ENCODE measurements at regions not wholly inside any gene's neighbourhood (a gene's known extent, or its start where the extent isn't known, plus 50 kb on each side); places are given as distances from the start of the nearest gene placed in this dataset.

DNA sequence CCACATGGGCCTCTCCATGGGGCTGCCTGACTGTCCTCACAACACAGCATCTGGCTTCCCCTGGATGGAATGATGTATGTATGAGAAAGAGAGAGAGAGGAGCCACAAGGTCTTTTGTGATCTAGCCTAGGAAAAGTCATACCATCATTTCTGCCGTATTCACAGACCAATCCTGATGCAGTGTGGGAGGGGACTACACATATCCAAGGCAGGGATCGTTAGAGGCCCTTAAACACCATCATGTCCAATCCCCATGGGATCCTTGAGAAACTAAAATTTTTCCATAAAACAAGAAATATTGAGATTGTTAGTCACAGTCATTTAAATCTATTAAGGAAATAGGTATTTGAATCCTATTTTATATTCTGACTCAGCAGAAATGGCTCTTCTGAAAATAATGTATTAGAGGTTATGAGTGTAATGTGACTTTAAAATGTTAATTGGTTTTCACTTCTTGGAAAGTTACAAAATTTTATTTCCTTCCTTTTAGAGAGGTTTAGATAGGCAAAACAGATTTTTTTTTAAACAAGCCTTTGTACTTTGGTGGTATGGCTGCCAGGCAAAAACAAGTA, 65.1 kb upstream of the TSC22D2 start:
- POLR2A ChIA-PET = interaction anchor here (0.5 kb wide), 1 partner anchor 723 kb away, joined by 3 read pairs; no protein-coding TSS in a partner anchor
- Mint-ChIP-seq H3K27ac (no peak overlapping the region), H3K27me3 (ENCODE audit: low read depth) (no peaks in the 10 kb centered on the region), H3K36me3 (no peaks in the 10 kb centered on the region), H3K9me3 (peaks cover 3% of the 10 kb centered on the region), H3K4me3 (no peak overlapping the region), H3K4me1 (peaks cover 47% of the 10 kb centered on the region)
- TF ChIP-seq, protein P1, sequence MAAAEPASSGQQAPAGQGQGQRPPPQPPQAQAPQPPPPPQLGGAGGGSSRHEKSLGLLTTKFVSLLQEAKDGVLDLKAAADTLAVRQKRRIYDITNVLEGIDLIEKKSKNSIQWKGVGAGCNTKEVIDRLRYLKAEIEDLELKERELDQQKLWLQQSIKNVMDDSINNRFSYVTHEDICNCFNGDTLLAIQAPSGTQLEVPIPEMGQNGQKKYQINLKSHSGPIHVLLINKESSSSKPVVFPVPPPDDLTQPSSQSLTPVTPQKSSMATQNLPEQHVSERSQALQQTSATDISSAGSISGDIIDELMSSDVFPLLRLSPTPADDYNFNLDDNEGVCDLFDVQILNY (CRISPR knock-in tag; IDR thresholded peaks at IDR 0.05) = no peak
- TF ChIP-seq, protein P2, sequence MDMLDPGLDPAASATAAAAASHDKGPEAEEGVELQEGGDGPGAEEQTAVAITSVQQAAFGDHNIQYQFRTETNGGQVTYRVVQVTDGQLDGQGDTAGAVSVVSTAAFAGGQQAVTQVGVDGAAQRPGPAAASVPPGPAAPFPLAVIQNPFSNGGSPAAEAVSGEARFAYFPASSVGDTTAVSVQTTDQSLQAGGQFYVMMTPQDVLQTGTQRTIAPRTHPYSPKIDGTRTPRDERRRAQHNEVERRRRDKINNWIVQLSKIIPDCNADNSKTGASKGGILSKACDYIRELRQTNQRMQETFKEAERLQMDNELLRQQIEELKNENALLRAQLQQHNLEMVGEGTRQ (CRISPR knock-in tag; IDR thresholded peaks at IDR 0.05) = no peak
- TF ChIP-seq ESRRA (CRISPR knock-in tag; IDR thresholded peaks at IDR 0.05; ENCODE audit: borderline replicate concordance) (no peak), ZNF423 (CRISPR knock-in tag; IDR thresholded peaks at IDR 0.05) (no peak), CREB1 (CRISPR knock-in tag; IDR thresholded peaks at IDR 0.05) (no peak), EMX1 (CRISPR knock-in tag; IDR thresholded peaks at IDR 0.05) (no peak), NR1H2 (CRISPR knock-in tag; IDR thresholded peaks at IDR 0.05) (no peak), OVOL2 (CRISPR knock-in tag; IDR thresholded peaks at IDR 0.05; ENCODE audit: borderline replicate concordance) (no peak), TEAD4 (CRISPR knock-in tag; IDR thresholded peaks at IDR 0.05) (no peak), MXD4 (CRISPR knock-in tag; IDR thresholded peaks at IDR 0.05; ENCODE audit: borderline replicate concordance) (no peak), NFATC4 (CRISPR knock-in tag; IDR thresholded peaks at IDR 0.05) (no peak)
- TF ChIP-seq, protein P3, sequence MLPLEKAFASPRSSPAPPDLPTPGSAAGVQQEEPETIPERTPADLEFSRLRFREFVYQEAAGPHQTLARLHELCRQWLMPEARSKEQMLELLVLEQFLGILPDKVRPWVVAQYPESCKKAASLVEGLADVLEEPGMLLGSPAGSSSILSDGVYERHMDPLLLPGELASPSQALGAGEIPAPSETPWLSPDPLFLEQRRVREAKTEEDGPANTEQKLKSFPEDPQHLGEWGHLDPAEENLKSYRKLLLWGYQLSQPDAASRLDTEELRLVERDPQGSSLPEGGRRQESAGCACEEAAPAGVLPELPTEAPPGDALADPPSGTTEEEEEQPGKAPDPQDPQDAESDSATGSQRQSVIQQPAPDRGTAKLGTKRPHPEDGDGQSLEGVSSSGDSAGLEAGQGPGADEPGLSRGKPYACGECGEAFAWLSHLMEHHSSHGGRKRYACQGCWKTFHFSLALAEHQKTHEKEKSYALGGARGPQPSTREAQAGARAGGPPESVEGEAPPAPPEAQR (CRISPR knock-in tag; IDR thresholded peaks at IDR 0.05) = no peak
- TF ChIP-seq, protein P4, sequence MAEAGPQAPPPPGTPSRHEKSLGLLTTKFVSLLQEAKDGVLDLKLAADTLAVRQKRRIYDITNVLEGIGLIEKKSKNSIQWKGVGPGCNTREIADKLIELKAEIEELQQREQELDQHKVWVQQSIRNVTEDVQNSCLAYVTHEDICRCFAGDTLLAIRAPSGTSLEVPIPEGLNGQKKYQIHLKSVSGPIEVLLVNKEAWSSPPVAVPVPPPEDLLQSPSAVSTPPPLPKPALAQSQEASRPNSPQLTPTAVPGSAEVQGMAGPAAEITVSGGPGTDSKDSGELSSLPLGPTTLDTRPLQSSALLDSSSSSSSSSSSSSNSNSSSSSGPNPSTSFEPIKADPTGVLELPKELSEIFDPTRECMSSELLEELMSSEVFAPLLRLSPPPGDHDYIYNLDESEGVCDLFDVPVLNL (CRISPR knock-in tag; IDR thresholded peaks at IDR 0.05; ENCODE audit: borderline replicate concordance, low read depth) = no peak
- TF ChIP-seq, protein P5, sequence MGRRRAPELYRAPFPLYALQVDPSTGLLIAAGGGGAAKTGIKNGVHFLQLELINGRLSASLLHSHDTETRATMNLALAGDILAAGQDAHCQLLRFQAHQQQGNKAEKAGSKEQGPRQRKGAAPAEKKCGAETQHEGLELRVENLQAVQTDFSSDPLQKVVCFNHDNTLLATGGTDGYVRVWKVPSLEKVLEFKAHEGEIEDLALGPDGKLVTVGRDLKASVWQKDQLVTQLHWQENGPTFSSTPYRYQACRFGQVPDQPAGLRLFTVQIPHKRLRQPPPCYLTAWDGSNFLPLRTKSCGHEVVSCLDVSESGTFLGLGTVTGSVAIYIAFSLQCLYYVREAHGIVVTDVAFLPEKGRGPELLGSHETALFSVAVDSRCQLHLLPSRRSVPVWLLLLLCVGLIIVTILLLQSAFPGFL (CRISPR knock-in tag; IDR thresholded peaks at IDR 0.05; ENCODE audit: borderline replicate concordance) = no peak
- TF ChIP-seq, protein P6, sequence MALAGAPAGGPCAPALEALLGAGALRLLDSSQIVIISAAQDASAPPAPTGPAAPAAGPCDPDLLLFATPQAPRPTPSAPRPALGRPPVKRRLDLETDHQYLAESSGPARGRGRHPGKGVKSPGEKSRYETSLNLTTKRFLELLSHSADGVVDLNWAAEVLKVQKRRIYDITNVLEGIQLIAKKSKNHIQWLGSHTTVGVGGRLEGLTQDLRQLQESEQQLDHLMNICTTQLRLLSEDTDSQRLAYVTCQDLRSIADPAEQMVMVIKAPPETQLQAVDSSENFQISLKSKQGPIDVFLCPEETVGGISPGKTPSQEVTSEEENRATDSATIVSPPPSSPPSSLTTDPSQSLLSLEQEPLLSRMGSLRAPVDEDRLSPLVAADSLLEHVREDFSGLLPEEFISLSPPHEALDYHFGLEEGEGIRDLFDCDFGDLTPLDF (CRISPR knock-in tag; IDR thresholded peaks at IDR 0.05) = no peak
- TF ChIP-seq, protein P7, sequence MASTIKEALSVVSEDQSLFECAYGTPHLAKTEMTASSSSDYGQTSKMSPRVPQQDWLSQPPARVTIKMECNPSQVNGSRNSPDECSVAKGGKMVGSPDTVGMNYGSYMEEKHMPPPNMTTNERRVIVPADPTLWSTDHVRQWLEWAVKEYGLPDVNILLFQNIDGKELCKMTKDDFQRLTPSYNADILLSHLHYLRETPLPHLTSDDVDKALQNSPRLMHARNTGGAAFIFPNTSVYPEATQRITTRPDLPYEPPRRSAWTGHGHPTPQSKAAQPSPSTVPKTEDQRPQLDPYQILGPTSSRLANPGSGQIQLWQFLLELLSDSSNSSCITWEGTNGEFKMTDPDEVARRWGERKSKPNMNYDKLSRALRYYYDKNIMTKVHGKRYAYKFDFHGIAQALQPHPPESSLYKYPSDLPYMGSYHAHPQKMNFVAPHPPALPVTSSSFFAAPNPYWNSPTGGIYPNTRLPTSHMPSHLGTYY (CRISPR knock-in tag; IDR thresholded peaks at IDR 0.05) = no peak
- TF ChIP-seq, protein P8, sequence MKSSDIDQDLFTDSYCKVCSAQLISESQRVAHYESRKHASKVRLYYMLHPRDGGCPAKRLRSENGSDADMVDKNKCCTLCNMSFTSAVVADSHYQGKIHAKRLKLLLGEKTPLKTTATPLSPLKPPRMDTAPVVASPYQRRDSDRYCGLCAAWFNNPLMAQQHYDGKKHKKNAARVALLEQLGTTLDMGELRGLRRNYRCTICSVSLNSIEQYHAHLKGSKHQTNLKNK (CRISPR knock-in tag; IDR thresholded peaks at IDR 0.05) = no peak
- TF ChIP-seq, protein P9, sequence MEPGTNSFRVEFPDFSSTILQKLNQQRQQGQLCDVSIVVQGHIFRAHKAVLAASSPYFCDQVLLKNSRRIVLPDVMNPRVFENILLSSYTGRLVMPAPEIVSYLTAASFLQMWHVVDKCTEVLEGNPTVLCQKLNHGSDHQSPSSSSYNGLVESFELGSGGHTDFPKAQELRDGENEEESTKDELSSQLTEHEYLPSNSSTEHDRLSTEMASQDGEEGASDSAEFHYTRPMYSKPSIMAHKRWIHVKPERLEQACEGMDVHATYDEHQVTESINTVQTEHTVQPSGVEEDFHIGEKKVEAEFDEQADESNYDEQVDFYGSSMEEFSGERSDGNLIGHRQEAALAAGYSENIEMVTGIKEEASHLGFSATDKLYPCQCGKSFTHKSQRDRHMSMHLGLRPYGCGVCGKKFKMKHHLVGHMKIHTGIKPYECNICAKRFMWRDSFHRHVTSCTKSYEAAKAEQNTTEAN (CRISPR knock-in tag; IDR thresholded peaks at IDR 0.05) = no peak
- TF ChIP-seq, protein P10, sequence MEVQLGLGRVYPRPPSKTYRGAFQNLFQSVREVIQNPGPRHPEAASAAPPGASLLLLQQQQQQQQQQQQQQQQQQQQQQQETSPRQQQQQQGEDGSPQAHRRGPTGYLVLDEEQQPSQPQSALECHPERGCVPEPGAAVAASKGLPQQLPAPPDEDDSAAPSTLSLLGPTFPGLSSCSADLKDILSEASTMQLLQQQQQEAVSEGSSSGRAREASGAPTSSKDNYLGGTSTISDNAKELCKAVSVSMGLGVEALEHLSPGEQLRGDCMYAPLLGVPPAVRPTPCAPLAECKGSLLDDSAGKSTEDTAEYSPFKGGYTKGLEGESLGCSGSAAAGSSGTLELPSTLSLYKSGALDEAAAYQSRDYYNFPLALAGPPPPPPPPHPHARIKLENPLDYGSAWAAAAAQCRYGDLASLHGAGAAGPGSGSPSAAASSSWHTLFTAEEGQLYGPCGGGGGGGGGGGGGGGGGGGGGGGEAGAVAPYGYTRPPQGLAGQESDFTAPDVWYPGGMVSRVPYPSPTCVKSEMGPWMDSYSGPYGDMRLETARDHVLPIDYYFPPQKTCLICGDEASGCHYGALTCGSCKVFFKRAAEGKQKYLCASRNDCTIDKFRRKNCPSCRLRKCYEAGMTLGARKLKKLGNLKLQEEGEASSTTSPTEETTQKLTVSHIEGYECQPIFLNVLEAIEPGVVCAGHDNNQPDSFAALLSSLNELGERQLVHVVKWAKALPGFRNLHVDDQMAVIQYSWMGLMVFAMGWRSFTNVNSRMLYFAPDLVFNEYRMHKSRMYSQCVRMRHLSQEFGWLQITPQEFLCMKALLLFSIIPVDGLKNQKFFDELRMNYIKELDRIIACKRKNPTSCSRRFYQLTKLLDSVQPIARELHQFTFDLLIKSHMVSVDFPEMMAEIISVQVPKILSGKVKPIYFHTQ (CRISPR knock-in tag; IDR thresholded peaks at IDR 0.05) = no peak
- CTCF ChIA-PET = no interaction called here
- ATAC-seq (no peak), DNase-seq (ENCODE audit: low spot score) (no peak)
